GM12892 (cell line): ENCODE measurements at regions not wholly inside any gene's neighbourhood (a gene's known extent, or its start where the extent isn't known, plus 50 kb on each side); places are given as distances from the start of the nearest gene placed in this dataset.

Experiments used
- POLR2A ChIP-seq: IDR thresholded peaks from 2 replicates; pipeline ENCODE4 v1.6.1; 2011; ENCODE audit warnings: low read depth, low read length, control low read depth
- TAF1 ChIP-seq: IDR thresholded peaks from 2 replicates; pipeline ENCODE4 v1.6.1; 2011; ENCODE audit warnings: low read depth, mild to moderate bottlenecking, control low read depth, low read length, borderline replicate concordance

DNA sequence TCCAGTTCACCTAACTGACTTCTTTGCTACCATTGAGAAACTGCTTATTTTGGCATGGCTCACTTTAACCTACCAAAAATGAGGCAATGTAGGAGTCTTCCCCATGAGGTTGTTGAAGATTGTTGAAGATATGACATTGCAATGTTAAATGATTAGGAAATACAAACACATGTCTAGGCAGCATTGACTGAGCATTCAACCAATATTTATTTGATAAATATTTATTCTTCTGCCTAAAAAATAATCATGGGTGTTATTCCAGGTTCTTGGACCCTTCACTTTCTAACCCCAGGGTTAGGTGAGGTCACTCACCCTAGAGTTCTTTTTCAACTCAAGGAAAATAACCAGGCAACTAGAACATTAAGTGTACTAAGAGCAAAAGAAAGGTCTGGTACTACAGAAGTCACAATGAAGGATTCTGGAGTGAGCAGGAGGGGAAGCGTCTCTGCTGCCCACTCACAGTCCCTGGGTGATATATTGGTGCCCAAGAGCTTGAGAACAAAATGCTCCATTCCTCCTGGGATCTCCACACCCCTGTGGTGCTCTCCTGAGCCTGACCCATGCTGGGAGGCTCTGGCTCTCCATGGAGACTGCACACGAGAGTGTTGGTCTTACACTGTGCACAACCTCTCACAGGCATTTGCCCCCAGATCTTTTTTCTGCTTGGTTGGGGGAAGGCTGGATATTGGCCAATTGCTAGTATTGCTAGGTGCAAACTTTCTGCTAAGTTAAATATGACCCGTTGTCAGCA, 123.4 kb downstream of the SPAG6 start:
- TF ChIP-seq POLR2A: no peak
- no peak for TF ChIP-seq TAF1
